Daoy (cell line): ENCODE measurements at regions not wholly inside any gene's neighbourhood (a gene's known extent, or its start where the extent isn't known, plus 50 kb on each side); places are given as distances from the start of the nearest gene placed in this dataset.
"Not testable (repeated sequence)": the region's sequence is repeated elsewhere in the genome, so short reads cannot be mapped to it uniquely, and the experiment has no call there.

Source experiments
- DNase-seq: peaks from one replicate; pipeline ENCODE4 v3.0.0-alpha.2; 2015; ENCODE audit warnings: low read depth

GRCh38 chr13:24995225-24995804, 100.6 kb upstream of the PABPC3 start:
- peak; percentile 66 for DNase-seq

- DNase-seq = peak; percentile 15
Measured at GRCh38 chr13:24997367-24997967, 98.5 kb upstream of the PABPC3 start.

GRCh38 chr13:24998433-24998832, 97.5 kb upstream of the PABPC3 start:
- DNase-seq = no peak

- DNase-seq = peak; percentile 10
Measured at GRCh38 chr13:25001476-25002206, 94.3 kb upstream of the PABPC3 start.

GRCh38 chr13:25002311-25002710, 93.6 kb upstream of the PABPC3 start:
- DNase-seq = peak; percentile 64

- DNase-seq = not testable (repeated sequence)
Measured at GRCh38 chr13:25004489-25004888, 91.4 kb upstream of the PABPC3 start.

GRCh38 chr13:25005050-25005497, 90.9 kb upstream of the PABPC3 start:
- not testable (repeated sequence) for DNase-seq

GRCh38 chr13:25007389-25007788, 88.5 kb upstream of the PABPC3 start:
- not testable (repeated sequence) for DNase-seq

- not testable (repeated sequence) for DNase-seq
Measured at GRCh38 chr13:25014398-25014973, 81.5 kb upstream of the PABPC3 start.

- DNase-seq = not testable (repeated sequence)
Measured at GRCh38 chr13:25017176-25017575, 78.8 kb upstream of the PABPC3 start.

- peak; percentile 79 for DNase-seq
Measured at GRCh38 chr13:25017808-25018728, 77.9 kb upstream of the PABPC3 start.

GRCh38 chr13:25018729-25019115, 77.2 kb upstream of the PABPC3 start:
- peak; percentile 21 for DNase-seq

- not testable (repeated sequence) for DNase-seq
Measured at GRCh38 chr13:25019741-25020140, 76.2 kb upstream of the PABPC3 start.

GRCh38 chr13:25024175-25024574, 71.8 kb upstream of the PABPC3 start:
- DNase-seq = no peak

- DNase-seq = no peak
Measured at GRCh38 chr13:25032160-25032559, 63.8 kb upstream of the PABPC3 start.

GRCh38 chr13:25034173-25034572, 61.8 kb upstream of the PABPC3 start:
- no peak for DNase-seq

- DNase-seq = peak; percentile 55
Measured at GRCh38 chr13:25037057-25037813, 58.7 kb upstream of the PABPC3 start.

GRCh38 chr13:25042151-25042865, 53.6 kb upstream of the PABPC3 start:
- no peak for DNase-seq

- no peak for DNase-seq
Measured at GRCh38 chr13:25044071-25044470, 51.9 kb upstream of the PABPC3 start.
